ENCODE measurements at regions not wholly inside any gene's neighbourhood (a gene's known extent, or its start where the extent isn't known, plus 50 kb on each side); places are given as distances from the start of the nearest gene placed in this dataset.

- Histone ChIP-seq H3K4me3 (no peak overlapping the region), H3K36me3 (no peaks in the 10 kb centered on the region), H3K27me3 (no peaks in the 10 kb centered on the region), H3K27ac (no peak overlapping the region), H3K4me1 (no peaks in the 10 kb centered on the region), H3K9me3 (no peaks in the 10 kb centered on the region)
- intact Hi-C loops (cut with DNase I; ENCODE audit: low total_unique reads) = no loop called here
- TF ChIP-seq CTCF (IDR thresholded peaks at IDR 0.05 in 4 of 5, conservative IDR thresholded peaks at IDR 0.05 in 1 of 5) (no peak), POLR2A (IDR thresholded peaks at IDR 0.05) (no peak)
- in situ Hi-C loops (cut with MboI; ENCODE audit: low sequenced_read_pairs in 4 of 4) = no loop called here
- no peak for ATAC-seq
- no peak for DNase-seq
These were observed 171.3 kb downstream of the BLID start for GRCh38 chr11:121944556-121945230.

- DNase-seq = no peak
- intact Hi-C loops (cut with DNase I; ENCODE audit: low total_unique reads) = no loop called here
- TF ChIP-seq CTCF (IDR thresholded peaks at IDR 0.05 in 4 of 5, conservative IDR thresholded peaks at IDR 0.05 in 1 of 5) = no peak
- no peak for TF ChIP-seq POLR2A (IDR thresholded peaks at IDR 0.05)
- H3K9me3 ChIP-seq = no peaks in the 10 kb centered on the region
- H3K36me3 ChIP-seq = no peaks in the 10 kb centered on the region
- in situ Hi-C loops (cut with MboI; ENCODE audit: low sequenced_read_pairs in 4 of 4) = no loop called here
- H3K27ac ChIP-seq = no peak overlapping the region
- no peak overlapping the region for H3K4me3 ChIP-seq
- peaks cover 0 to 7% of the 10 kb centered on the region in 2 donors for H3K4me1 ChIP-seq
- H3K27me3 ChIP-seq = no peaks in the 10 kb centered on the region
- ATAC-seq = no peak
These were observed 177.9 kb downstream of the BLID start for GRCh38 chr11:121938076-121938475.

DNA sequence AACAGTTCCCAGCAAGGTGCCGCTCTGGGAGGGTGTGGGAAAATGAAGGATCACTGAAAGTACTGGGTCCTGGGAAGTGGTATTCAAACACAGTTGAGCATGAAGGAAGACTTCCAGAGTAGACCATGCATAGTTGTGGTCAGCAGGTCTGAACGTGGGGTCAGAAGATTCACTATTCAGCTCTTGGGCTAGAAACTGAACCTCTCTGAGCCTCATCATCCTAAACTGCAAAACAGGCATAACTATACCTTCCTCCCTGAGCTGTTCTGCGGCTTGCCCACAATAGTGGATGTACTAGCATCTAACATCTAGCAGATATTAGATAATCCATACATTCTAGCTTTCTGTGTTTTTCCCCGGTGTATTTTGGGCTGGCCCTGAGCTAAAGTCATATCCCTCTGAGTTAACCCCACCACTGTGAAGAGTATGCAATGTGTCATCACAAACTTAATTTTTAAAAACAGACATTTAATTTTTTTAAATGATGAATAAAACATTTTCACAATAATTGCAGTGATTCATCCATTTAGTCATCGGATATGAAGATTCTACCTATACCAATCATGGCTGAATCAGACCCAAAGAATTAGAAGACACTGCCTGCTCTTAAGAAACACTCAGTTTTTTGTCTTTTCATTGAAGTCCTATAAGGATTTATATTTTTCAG lies 179.1 kb downstream of the BLID start:
- in situ Hi-C loops (cut with MboI; ENCODE audit: low sequenced_read_pairs in 4 of 4) = no loop called here

DNA sequence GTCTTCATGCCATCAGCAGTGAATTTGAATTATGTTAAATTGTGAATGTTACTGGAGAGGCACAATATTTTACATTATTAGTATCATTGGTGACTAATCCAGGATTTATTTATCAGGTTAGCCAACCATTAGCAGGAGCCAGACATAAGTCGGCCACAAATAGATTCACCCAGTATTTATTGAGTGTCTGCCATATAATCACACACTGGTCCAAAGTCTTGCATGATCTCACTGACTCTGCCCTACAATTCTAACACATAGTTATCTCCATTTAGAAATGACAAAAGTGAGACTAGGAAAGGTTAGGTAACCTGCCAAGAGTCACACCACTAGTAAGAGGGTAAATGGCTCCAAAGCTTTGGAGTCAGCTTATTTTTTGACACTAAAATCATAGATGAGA lies 179.6 kb downstream of the BLID start:
- no peaks in the 10 kb centered on the region for H3K36me3 ChIP-seq
- no peaks in the 10 kb centered on the region for H3K9me3 ChIP-seq
- no peak overlapping the region for H3K4me3 ChIP-seq
- H3K27me3 ChIP-seq = no peaks in the 10 kb centered on the region
- H3K27ac ChIP-seq = no peak overlapping the region
- no peak for TF ChIP-seq POLR2A (IDR thresholded peaks at IDR 0.05)
- TF ChIP-seq CTCF (IDR thresholded peaks at IDR 0.05 in 4 of 5, conservative IDR thresholded peaks at IDR 0.05 in 1 of 5) = no peak
- no peak for ATAC-seq
- intact Hi-C loops (cut with DNase I; ENCODE audit: low total_unique reads) = no loop called here
- DNase-seq = no peak
- H3K4me1 ChIP-seq = peaks cover 0 to 7% of the 10 kb centered on the region in 2 donors
- in situ Hi-C loops (cut with MboI; ENCODE audit: low sequenced_read_pairs in 4 of 4) = no loop called here

More for the DNA sequence above, 179.1 kb downstream of the BLID start:
- DNase-seq = no peak
- Histone ChIP-seq H3K36me3 (no peaks in the 10 kb centered on the region), H3K4me1 (peaks cover 0 to 7% of the 10 kb centered on the region in 2 donors), H3K27me3 (no peaks in the 10 kb centered on the region), H3K27ac (no peak overlapping the region), H3K4me3 (no peak overlapping the region), H3K9me3 (no peaks in the 10 kb centered on the region)
- no peak for ATAC-seq
- TF ChIP-seq CTCF (IDR thresholded peaks at IDR 0.05 in 4 of 5, conservative IDR thresholded peaks at IDR 0.05 in 1 of 5) (no peak), POLR2A (IDR thresholded peaks at IDR 0.05) (no peak)
- intact Hi-C loops (cut with DNase I; ENCODE audit: low total_unique reads) = no loop called here
